HG03045 (cell line): ENCODE measurements at regions not wholly inside any gene's neighbourhood (a gene's known extent, or its start where the extent isn't known, plus 50 kb on each side); places are given as distances from the start of the nearest gene placed in this dataset.

Experiments used
- ATAC-seq: cut with Tn5 transposase; IDR thresholded peaks from one replicate; pipeline ENCODE4 v1.9.1; 2021; ENCODE audit warnings: mild to moderate bottlenecking, moderate library complexity; ENCODE audit not compliant: unreplicated experiment

GRCh38 chrX:94041881-94042280, 367.9 kb downstream of the FAM133A start:
- no peak for ATAC-seq

- ATAC-seq: no peak
Observed at GRCh38 chrX:94045724-94046123, 371.7 kb downstream of the FAM133A start.

- no peak for ATAC-seq
Observed at GRCh38 chrX:94051926-94052325, 377.9 kb downstream of the FAM133A start.

GRCh38 chrX:94053575-94053974, 379.6 kb downstream of the FAM133A start:
- ATAC-seq: no peak

GRCh38 chrX:94057385-94057784, 383.4 kb downstream of the FAM133A start:
- ATAC-seq: no peak

- no peak for ATAC-seq
Observed at GRCh38 chrX:94058728-94059382, 384.8 kb downstream of the FAM133A start.

- ATAC-seq: no peak
Observed at GRCh38 chrX:94065091-94065490, 391.1 kb downstream of the FAM133A start.

GRCh38 chrX:94089149-94089548, 415.1 kb downstream of the FAM133A start:
- ATAC-seq: no peak

GRCh38 chrX:94097868-94098267, 423.9 kb downstream of the FAM133A start:
- ATAC-seq: no peak

- no peak for ATAC-seq
Observed at GRCh38 chrX:94107981-94108380, 434.0 kb downstream of the FAM133A start.

GRCh38 chrX:94114362-94114761, 440.4 kb downstream of the FAM133A start:
- no peak for ATAC-seq

GRCh38 chrX:94121799-94122198, 447.8 kb downstream of the FAM133A start:
- no peak for ATAC-seq

GRCh38 chrX:94123062-94123461, 449.1 kb downstream of the FAM133A start:
- no peak for ATAC-seq

- no peak for ATAC-seq
Observed at GRCh38 chrX:94162971-94163370, 489.0 kb downstream of the FAM133A start.

- ATAC-seq: no peak
Observed at GRCh38 chrX:94178145-94178788, 504.3 kb downstream of the FAM133A start.

GRCh38 chrX:94204524-94204923, 530.5 kb downstream of the FAM133A start:
- no peak for ATAC-seq

- no peak for ATAC-seq
Observed at GRCh38 chrX:94216738-94217137, 542.7 kb downstream of the FAM133A start.

GRCh38 chrX:94252211-94252610, 578.2 kb downstream of the FAM133A start:
- no peak for ATAC-seq

- ATAC-seq: no peak
Observed at GRCh38 chrX:94256396-94256795, 582.4 kb downstream of the FAM133A start.

GRCh38 chrX:94265323-94265722, 591.3 kb downstream of the FAM133A start:
- no peak for ATAC-seq

GRCh38 chrX:94288325-94288724, 614.3 kb downstream of the FAM133A start:
- ATAC-seq: no peak

- no peak for ATAC-seq
Observed at GRCh38 chrX:94288972-94289371, 615.0 kb downstream of the FAM133A start.

GRCh38 chrX:94302446-94302845, 628.4 kb downstream of the FAM133A start:
- no peak for ATAC-seq
